ENCODE measurements at regions not wholly inside any gene's neighbourhood (a gene's known extent, or its start where the extent isn't known, plus 50 kb on each side); places are given as distances from the start of the nearest gene placed in this dataset.

GRCh38 chr4:14679906-14680305 is 322.4 kb upstream of the CPEB2 start:
- no peak for DNase-seq (ENCODE audit: low read depth in 2 of 2)

- no peak for DNase-seq (ENCODE audit: low read depth in 2 of 2)
Measured at GRCh38 chr4:14681330-14681729, 321.0 kb upstream of the CPEB2 start.

- no peak for DNase-seq (ENCODE audit: low read depth in 2 of 2)
Measured at GRCh38 chr4:14693728-14694127, 308.6 kb upstream of the CPEB2 start.

GRCh38 chr4:14695095-14695845 is 307.0 kb upstream of the CPEB2 start:
- DNase-seq (ENCODE audit: low read depth in 2 of 2): no peak

- no peak for DNase-seq (ENCODE audit: low read depth in 2 of 2)
Measured at GRCh38 chr4:14700083-14700482, 302.2 kb upstream of the CPEB2 start.

- no peak for DNase-seq (ENCODE audit: low read depth in 2 of 2)
Measured at GRCh38 chr4:14700544-14700943, 301.7 kb upstream of the CPEB2 start.

- no peak for DNase-seq (ENCODE audit: low read depth in 2 of 2)
Measured at GRCh38 chr4:14701389-14701788, 300.9 kb upstream of the CPEB2 start.

- no peak for DNase-seq (ENCODE audit: low read depth in 2 of 2)
Measured at GRCh38 chr4:14701896-14702295, 300.4 kb upstream of the CPEB2 start.

- no peak for DNase-seq (ENCODE audit: low read depth in 2 of 2)
Measured at GRCh38 chr4:14708574-14708973, 293.7 kb upstream of the CPEB2 start.

- no peak for DNase-seq (ENCODE audit: low read depth in 2 of 2)
Measured at GRCh38 chr4:14711259-14711658, 291.0 kb upstream of the CPEB2 start.

GRCh38 chr4:14716691-14717090 is 285.6 kb upstream of the CPEB2 start:
- no peak for DNase-seq (ENCODE audit: low read depth in 2 of 2)

GRCh38 chr4:14719053-14719452 is 283.2 kb upstream of the CPEB2 start:
- peak in 1 of 2 donors; percentile 46 for DNase-seq (ENCODE audit: low read depth in 2 of 2)

- no peak for DNase-seq (ENCODE audit: low read depth in 2 of 2)
Measured at GRCh38 chr4:14726441-14726840, 275.8 kb upstream of the CPEB2 start.

- DNase-seq (ENCODE audit: low read depth in 2 of 2): peak in 1 of 2 donors; percentile 49
Measured at GRCh38 chr4:14726877-14727361, 275.4 kb upstream of the CPEB2 start.

- no peak for DNase-seq (ENCODE audit: low read depth in 2 of 2)
Measured at GRCh38 chr4:14729282-14730000, 272.8 kb upstream of the CPEB2 start.

- no peak for DNase-seq (ENCODE audit: low read depth in 2 of 2)
Measured at GRCh38 chr4:14742054-14742453, 260.2 kb upstream of the CPEB2 start.

GRCh38 chr4:14743172-14743571 is 259.1 kb upstream of the CPEB2 start:
- DNase-seq (ENCODE audit: low read depth in 2 of 2): no peak

- no peak for DNase-seq (ENCODE audit: low read depth in 2 of 2)
Measured at GRCh38 chr4:14743601-14744000, 258.7 kb upstream of the CPEB2 start.

- no peak for DNase-seq (ENCODE audit: low read depth in 2 of 2)
Measured at GRCh38 chr4:14744346-14744745, 257.9 kb upstream of the CPEB2 start.

- peak in 1 of 2 donors; percentile 20 for DNase-seq (ENCODE audit: low read depth in 2 of 2)
Measured at GRCh38 chr4:14749910-14750309, 252.4 kb upstream of the CPEB2 start.

- DNase-seq (ENCODE audit: low read depth in 2 of 2): no peak
Measured at GRCh38 chr4:14752341-14753046, 249.8 kb upstream of the CPEB2 start.

- no peak for DNase-seq (ENCODE audit: low read depth in 2 of 2)
Measured at GRCh38 chr4:14767142-14767541, 235.1 kb upstream of the CPEB2 start.

Data from lung microvascular endothelial cell (primary cell).